RCC 7860 (cell line): ENCODE measurements at regions not wholly inside any gene's neighbourhood (a gene's known extent, or its start where the extent isn't known, plus 50 kb on each side); places are given as distances from the start of the nearest gene placed in this dataset.
"Not testable (repeated sequence)": the region's sequence is repeated elsewhere in the genome, so short reads cannot be mapped to it uniquely, and the experiment has no call there.

Experiments used
- DNase-seq: peaks from one replicate; pipeline ENCODE4 v3.0.0-alpha.2; 2015; ENCODE audit warnings: low spot score
- FAIRE-seq: peaks from 2 replicates; lab custom pipeline; 2012; peaks lifted over from hg19 to GRCh38; lab: Jason Lieb, UNC

DNA sequence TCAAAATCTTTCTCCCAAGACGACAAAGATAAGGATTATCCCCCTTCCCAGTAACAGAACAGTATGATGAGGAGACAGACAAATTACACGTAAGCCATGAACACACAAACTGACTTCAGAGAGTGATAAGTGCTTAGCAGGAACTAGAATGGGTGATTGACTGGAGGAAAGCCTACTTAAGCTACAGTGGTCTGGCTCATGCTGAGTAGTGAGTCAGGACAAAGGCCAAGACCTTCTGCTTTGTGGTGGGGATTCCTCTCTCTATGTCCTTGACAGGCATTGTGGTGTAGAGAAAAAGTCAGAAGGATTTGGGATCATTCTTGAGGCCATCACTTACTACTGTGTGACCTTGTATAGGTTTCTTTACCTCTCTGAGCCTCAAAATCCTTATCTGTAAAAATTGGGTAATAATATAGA lies 381.9 kb upstream of the CCL2 start:
- no peak for FAIRE-seq
- DNase-seq, result no peak

DNA sequence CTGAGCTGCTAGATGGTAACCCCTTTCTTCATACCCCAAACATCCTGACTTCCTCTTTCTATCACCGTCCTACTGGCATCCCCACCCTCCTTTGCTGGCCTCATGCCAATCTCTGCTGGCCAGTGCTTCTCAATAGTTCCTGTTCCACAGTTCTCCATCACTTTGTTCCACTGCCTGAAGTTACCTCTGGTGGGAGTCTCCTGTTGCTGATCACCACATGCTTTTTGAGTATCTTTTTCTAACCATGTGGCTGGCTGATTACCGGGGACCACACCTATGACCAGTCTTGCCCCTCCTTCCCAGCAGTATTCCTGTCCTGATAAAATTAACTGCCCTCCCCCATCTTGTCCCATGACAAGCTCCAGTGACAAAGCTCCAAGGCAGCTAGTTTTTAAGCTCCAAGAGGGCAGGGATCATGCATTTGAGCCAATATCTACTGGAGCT lies 380.4 kb upstream of the CCL2 start:
- DNase-seq (no peak), FAIRE-seq (no peak)

GRCh38 chr17:33875973-33876372 lies 379.1 kb upstream of the CCL2 start:
- no peak for DNase-seq
- FAIRE-seq, result no peak

DNA sequence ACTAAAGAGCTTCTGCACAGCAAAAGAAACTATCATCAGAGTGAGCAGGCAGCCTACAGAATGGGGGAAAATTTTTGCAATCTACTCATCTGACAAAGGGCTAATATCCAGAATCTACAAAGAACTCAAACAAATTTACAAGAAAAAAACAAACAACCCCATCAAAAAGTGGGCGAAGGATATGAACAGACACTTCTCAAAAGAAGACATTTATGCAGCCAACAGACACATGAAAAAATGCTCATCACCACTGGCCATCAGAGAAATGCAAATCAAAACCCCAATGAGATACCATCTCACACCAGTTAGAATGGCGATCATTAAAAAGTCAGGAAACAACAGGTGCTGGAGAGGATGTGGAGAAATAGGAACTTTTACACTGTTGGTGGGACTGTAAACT lies 372.8 kb upstream of the CCL2 start:
- not testable (repeated sequence) for FAIRE-seq, DNase-seq

DNA sequence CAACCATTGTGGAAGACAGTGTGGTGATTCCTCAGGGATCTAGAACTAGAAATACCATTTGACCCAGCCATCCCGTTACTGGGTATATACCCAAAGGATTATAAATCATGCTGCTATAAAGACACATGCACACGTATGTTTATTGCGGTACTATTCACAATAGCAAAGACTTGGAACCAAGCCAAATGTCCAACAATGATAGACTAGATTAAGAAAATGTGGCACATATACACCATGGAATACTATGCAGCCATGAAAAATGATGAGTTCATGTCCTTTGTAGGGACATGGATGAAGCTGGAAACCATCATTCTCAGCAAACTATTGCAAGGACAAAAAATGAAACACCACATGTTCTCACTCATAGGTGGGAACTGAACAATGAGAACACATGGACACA lies 372.4 kb upstream of the CCL2 start:
- DNase-seq, FAIRE-seq: not testable (repeated sequence)

GRCh38 chr17:33888455-33888854 lies 366.6 kb upstream of the CCL2 start:
- no peak for FAIRE-seq
- DNase-seq, result no peak

GRCh38 chr17:33889040-33889439 lies 366.0 kb upstream of the CCL2 start:
- no peak for DNase-seq
- FAIRE-seq, result no peak

DNA sequence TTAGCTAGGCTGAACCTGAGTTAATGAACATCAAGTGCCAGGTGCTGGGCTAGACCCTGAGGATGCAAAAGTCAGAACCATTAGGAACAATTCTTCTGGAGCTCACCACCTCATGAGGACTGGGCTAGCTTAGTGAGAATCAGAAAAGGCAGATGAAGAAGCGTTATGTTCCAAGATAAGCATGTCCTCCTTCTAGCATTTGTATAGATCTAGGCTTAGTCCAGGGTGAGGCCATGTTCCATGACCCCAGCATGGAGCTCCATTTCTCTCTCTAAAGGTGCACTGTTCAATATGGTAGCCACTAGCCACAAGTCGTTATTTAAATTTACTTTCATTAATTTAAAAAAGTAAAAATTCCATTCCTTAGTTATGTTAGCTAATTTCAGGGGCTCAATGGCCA lies 365.3 kb upstream of the CCL2 start:
- no peak for FAIRE-seq
- no peak for DNase-seq

DNA sequence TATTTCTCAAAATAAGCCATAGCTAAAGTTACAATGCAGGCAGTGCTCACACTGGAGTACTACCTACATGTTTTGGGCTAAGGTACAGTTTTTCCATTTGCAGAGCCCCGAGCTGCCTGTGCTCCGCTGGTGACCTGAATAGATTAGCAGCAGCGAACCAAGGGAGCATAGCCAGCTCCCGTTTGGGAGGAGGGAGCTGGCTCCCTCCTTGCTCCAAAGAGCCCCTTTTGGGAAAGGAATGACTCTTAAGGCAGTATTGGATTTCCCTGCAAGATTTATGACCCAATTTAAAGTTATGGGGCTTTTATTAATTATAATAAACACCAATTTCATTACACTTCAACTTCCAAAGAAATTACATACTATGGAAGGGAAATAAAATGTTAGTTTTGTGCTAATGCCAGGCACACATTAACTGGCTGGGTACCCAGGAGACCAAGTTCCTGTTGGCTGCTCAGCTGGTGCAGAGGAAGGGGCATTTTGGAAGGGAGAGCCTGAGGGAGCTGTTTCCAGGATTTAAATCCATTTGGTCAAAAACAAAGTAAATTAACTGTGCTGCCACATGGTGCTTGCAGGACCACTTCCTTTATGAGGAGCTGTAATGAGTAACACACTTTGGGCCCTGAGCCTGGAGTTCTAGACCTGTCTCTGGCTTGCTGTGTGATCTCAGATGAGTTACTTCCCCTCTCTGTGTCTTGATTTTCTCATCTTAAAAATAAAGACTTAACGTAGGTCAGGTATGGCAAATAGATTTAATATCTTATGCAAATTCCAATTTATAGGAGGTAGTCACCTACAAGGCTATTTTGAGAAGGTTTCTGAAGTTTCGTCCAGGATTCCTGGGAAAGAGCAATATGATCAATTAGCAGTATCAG lies 362.1 kb upstream of the CCL2 start:
- no peak for DNase-seq
- no peak for FAIRE-seq

DNA sequence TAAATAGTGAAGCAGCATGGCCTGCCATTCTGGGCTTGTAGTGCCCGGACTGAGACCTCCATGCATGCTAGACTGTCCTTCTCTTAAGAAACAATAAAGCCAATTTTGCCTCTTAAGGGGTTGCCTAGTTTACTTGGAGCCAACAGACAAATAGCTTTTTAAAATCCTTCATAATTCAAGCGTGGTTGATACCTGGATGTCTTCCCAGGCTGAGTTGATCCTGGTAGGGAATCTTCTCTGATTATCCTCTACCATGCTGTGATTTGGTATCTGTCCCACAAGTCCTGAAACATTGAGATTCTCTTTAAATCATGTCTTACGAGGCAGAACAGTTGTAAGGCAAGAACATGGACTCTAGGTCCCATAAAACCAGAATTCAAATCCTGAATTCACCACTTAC lies 359.6 kb upstream of the CCL2 start:
- DNase-seq (no peak), FAIRE-seq (no peak)

DNA sequence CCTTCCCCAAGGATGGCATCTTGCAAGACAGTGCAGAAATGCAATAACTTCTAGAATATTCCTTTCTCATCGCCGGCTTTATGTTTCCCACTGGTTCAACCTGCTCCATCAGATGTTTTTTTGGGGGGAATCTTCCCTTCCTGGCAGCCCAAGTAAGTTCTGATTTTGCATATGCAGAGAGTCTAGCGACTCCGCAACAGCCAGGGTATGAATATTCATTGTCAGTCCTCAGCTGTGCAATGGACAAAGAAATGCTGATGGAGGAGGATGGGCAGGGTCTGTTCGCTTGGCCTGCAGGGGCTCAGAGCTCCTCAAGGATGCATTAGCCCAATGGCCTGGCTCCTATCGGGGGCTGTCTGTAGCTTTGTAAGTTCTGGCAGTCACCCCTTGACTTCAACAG lies 358.8 kb upstream of the CCL2 start:
- no peak for DNase-seq
- FAIRE-seq, result no peak

DNA sequence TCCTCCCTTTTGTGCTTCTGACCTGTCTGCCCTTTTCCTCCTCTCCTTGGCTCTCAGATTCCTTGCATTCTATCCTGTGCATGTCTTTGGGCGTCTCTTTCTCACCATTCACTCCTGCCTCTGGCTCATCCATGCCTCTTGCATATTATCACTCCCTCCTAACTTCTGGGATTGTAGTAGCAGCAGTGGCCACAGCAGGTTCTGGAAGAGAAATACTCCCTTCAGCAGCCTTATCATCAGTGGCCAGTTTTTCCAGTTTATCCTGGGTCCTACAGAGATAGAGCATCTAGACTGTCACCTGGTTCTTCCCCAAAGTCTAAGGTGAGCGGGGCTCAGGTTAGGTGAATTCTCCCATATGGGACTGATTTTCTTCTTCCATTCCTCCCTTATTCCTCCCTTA lies 354.0 kb upstream of the CCL2 start:
- FAIRE-seq (no peak), DNase-seq (no peak)

GRCh38 chr17:33902901-33903449 lies 352.1 kb upstream of the CCL2 start:
- FAIRE-seq, result no peak
- DNase-seq, result no peak

- FAIRE-seq, result no peak
- no peak for DNase-seq
Observed at GRCh38 chr17:33904476-33904875, 350.6 kb upstream of the CCL2 start.

- DNase-seq, result no peak
- FAIRE-seq, result no peak
Observed at GRCh38 chr17:33905338-33905800, 349.7 kb upstream of the CCL2 start.

GRCh38 chr17:33908363-33909064 lies 346.6 kb upstream of the CCL2 start:
- no peak for FAIRE-seq

GRCh38 chr17:33910200-33910857 lies 344.8 kb upstream of the CCL2 start:
- no peak for DNase-seq
- FAIRE-seq, result no peak

More at GRCh38 chr17:33908363-33909064, 346.6 kb upstream of the CCL2 start:
- DNase-seq, result no peak

GRCh38 chr17:33914125-33914524 lies 341.0 kb upstream of the CCL2 start:
- FAIRE-seq (no peak), DNase-seq (no peak)

DNA sequence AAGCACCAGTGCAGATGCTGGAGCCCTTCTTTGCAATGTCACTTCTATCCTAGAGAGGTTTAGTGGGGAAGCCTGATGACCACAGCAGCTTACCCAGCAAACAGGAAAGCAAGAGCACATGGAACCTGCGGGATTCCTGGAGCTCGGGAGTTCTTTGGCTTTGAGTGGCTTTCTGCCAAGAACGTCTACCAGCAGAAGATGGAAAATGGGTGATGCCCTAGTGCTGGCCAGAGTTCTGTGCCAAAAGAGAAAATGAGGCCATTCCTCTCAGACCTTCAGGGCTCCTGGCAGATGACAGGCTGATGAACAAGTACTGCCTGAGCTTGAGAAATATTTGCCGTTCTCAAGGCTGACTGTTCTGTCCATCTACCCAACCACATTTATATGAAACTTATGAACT lies 332.1 kb upstream of the CCL2 start:
- DNase-seq (no peak), FAIRE-seq (no peak)

DNA sequence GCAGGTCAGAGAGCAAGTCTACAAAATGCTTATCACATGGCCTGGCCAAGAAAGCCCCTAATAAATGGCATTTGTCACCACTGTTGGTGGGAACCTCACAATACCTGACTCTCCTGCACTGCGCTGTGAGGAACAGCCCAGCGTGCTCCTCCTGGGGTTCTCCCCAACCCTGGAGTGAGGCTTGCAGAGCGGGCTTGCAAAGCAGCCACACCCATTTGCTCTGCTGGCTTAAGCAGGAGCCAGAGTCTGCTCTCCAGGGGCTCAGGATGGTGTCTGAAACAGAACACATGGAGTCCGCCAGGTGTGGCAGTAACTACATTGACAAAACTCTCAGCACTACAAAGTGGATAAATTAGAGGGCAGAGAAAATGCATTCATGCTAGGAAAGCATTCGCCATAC lies 331.0 kb upstream of the CCL2 start:
- DNase-seq (no peak), FAIRE-seq (no peak)

- DNase-seq, result no peak
- no peak for FAIRE-seq
Observed at GRCh38 chr17:33925649-33926048, 329.4 kb upstream of the CCL2 start.
